ENCODE measurements at regions not wholly inside any gene's neighbourhood (a gene's known extent, or its start where the extent isn't known, plus 50 kb on each side); places are given as distances from the start of the nearest gene placed in this dataset.

DNA sequence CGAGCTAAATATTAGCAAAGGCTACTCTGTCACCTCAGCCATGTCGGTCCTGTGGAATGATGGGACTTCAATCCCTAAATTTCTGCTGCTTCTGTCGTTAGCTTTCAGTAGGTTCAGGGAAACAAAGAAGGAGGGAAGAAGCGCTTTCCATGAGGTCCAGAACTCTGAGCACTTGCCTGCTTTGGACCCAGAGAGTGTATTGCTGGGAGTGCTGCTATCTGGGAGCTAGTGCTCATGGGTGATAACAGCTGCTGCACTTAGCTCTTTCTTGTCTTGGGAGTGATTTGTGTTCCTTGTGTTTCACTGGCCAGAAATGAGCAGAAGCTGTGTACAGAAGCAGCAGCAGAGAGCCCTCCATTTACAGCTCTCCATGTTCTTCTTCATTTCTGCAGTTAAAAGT, 369.8 kb downstream of the DIPK2A start:
- H3K14ac ChIP-seq (ENCODE audit: insufficient read depth, low read length), result no peak overlapping the region
- no peak overlapping the region for H2BK12ac ChIP-seq (ENCODE audit: insufficient read length, low read depth, low read length)
- H3K4ac ChIP-seq (ENCODE audit: low read depth, low read length), result no peak overlapping the region
- H2BK20ac ChIP-seq (ENCODE audit: low read depth, low read length, poor library complexity, severe bottlenecking), result no peak overlapping the region
- no peaks in the 10 kb centered on the region for H3K23me2 ChIP-seq (ENCODE audit: insufficient read length, low read depth, low read length, poor library complexity, severe bottlenecking)
- no peak overlapping the region for H3T11ph ChIP-seq (ENCODE audit: low read length)
- no peak overlapping the region for H3K4me3 Mint-ChIP-seq
- H2BK120ac ChIP-seq (ENCODE audit: low read depth, low read length, poor library complexity, severe bottlenecking), result no peak overlapping the region
- H3K9ac ChIP-seq (ENCODE audit: extremely low read depth, insufficient read length, low read length), result no peak overlapping the region
- no peaks in the 10 kb centered on the region for H3K79me2 ChIP-seq (ENCODE audit: insufficient read depth, low read length)
- H4K20me1 ChIP-seq (ENCODE audit: control insufficient read depth, insufficient read depth, insufficient read length), result no peaks in the 10 kb centered on the region
- no peaks in the 10 kb centered on the region for H3K79me1 ChIP-seq (ENCODE audit: insufficient read depth, low read depth, low read length, poor library complexity, severe bottlenecking)
- TF ChIP-seq, protein P1, sequence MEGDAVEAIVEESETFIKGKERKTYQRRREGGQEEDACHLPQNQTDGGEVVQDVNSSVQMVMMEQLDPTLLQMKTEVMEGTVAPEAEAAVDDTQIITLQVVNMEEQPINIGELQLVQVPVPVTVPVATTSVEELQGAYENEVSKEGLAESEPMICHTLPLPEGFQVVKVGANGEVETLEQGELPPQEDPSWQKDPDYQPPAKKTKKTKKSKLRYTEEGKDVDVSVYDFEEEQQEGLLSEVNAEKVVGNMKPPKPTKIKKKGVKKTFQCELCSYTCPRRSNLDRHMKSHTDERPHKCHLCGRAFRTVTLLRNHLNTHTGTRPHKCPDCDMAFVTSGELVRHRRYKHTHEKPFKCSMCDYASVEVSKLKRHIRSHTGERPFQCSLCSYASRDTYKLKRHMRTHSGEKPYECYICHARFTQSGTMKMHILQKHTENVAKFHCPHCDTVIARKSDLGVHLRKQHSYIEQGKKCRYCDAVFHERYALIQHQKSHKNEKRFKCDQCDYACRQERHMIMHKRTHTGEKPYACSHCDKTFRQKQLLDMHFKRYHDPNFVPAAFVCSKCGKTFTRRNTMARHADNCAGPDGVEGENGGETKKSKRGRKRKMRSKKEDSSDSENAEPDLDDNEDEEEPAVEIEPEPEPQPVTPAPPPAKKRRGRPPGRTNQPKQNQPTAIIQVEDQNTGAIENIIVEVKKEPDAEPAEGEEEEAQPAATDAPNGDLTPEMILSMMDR (conservative IDR thresholded peaks at IDR 0.05), result no peak
- no peak overlapping the region for H4K8ac ChIP-seq (replicated peaks; ENCODE audit: insufficient read length, low read depth, low read length)
- H3K4me2 ChIP-seq (ENCODE audit: insufficient read depth, insufficient read length, low read length), result no peak overlapping the region
- H3K18ac ChIP-seq (ENCODE audit: insufficient read length, low read depth, low read length), result no peak overlapping the region
- no peaks in the 10 kb centered on the region for H3K27me3 ChIP-seq (ENCODE audit: insufficient read depth, low read length)
- H2AK5ac ChIP-seq (ENCODE audit: insufficient read length, low read length), result no peak overlapping the region
- no peaks in the 10 kb centered on the region for H3K9me3 ChIP-seq (ENCODE audit: control insufficient read depth, low read depth, low read length)
- no peak overlapping the region for H3K56ac ChIP-seq (ENCODE audit: insufficient read length, low read depth, low read length)
- H3K9me3 Mint-ChIP-seq, result no peaks in the 10 kb centered on the region
- H3K27ac ChIP-seq (ENCODE audit: insufficient read length, low read depth, low read length), result no peak overlapping the region
- H3K4me1 ChIP-seq (ENCODE audit: insufficient read depth, low read length), result peaks cover 2% of the 10 kb centered on the region; the same call in 1 of the 2 replicates
- no peak for DNase-seq
- no peak overlapping the region for H3K23ac ChIP-seq (ENCODE audit: insufficient read length, low read depth, low read length)
- H3K27me3 Mint-ChIP-seq (ENCODE audit: low read depth), result no peaks in the 10 kb centered on the region
- H2AFZ ChIP-seq (ENCODE audit: low read length), result no peak overlapping the region
- H4K91ac ChIP-seq (ENCODE audit: insufficient read length, low read depth, low read length), result no peak overlapping the region
- peak overlapping the region in 2 of 3 experiments; percentile 37 to 62; a peak in 2 of 7 replicates for H3K27ac Mint-ChIP-seq
- no CpG with 5 or more reads among the region's 4 CpGs for WGBS (ENCODE audit: extremely low coverage, insufficient read length, low lambda C conversion rate)
- peaks cover 13% of the 10 kb centered on the region in 2 experiments for H3K4me1 Mint-ChIP-seq
- H3K36me3 Mint-ChIP-seq (ENCODE audit: insufficient read depth in 1 of 3, low read depth in 3 of 3), result no peaks in the 10 kb centered on the region; a peak in 1 of 7 replicates
- H2BK5ac ChIP-seq (ENCODE audit: insufficient read length, low read length), result no peak overlapping the region
- no peak overlapping the region for H2BK15ac ChIP-seq (ENCODE audit: low read depth, low read length)
- H4K5ac ChIP-seq (ENCODE audit: insufficient read length, low read depth, low read length), result no peak overlapping the region

Measured in H9 (cell line).